DMS53 (cell line): ENCODE measurements at regions not wholly inside any gene's neighbourhood (a gene's known extent, or its start where the extent isn't known, plus 50 kb on each side); places are given as distances from the start of the nearest gene placed in this dataset.
"Not testable (repeated sequence)": the region's sequence is repeated elsewhere in the genome, so short reads cannot be mapped to it uniquely, and the experiment has no call there.

Experiments used
- DNase-seq: peaks from one replicate; lab custom pipeline; 2025; lab: John Stamatoyannopoulos, UW

DNA sequence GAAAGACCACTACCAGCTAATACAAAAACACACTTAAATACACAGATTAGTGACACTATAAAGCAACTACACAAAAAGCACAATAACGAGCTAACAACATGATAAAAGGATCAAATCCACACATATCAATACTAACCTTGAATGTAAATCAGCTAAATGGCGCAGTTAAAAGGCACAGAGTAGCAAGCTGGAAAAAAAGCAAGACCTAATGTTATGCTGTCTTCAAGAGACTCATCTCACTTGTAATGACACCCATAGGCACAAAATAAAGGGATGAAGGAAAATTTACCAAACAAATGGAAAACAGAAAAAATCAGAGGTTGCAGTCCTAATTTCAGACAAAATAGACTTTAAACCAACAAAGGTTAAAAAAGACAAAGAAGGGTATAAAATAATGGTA, 86.3 kb downstream of the NUS1 start:
- DNase-seq, result no peak

DNA sequence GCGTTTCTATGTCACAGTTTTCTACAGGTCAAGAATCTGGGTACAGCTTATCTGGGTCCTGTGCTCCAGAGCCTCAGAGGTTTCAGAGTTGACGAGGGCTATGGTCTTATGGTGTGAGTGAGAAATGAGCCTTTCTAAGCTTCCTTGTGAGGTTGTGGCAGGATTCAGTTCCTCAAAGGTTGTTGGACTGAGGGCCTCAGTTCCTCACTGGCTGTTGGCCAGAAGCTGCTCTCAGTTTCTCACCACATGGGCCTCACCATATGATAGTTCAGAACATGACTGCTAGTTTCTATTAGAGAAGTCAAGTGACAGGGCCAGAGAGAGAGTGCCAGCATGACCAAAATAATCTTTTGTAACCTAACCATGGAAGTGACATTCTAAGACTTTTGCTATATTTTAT, 96.1 kb downstream of the NUS1 start:
- no peak for DNase-seq

- DNase-seq, result peak; percentile 3
These were observed 101.2 kb downstream of the NUS1 start for GRCh38 chr6:117776441-117776840.

- no peak for DNase-seq
These were observed 106.3 kb downstream of the NUS1 start for GRCh38 chr6:117781550-117781949.

GRCh38 chr6:117783279-117783678, 108.0 kb downstream of the NUS1 start:
- peak; percentile 1 for DNase-seq

DNA sequence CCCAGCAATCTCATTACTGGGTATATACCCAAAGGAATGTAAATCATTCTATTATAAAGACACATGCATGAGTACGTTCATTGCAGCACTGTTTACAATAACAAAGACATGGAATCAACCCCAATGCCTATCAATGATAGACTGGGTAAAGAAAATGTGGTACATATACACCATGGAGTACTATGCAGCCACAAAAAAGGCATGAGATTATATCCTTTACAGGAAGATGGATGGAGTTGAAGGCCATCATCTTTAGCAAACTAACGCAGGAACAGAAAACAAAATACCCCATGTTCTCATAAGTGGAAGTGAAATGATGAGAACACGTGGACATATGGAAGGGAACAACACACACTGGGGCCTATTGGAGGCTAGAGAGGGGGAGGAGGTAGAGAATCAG, 115.7 kb downstream of the NUS1 start:
- DNase-seq, result no peak

DNA sequence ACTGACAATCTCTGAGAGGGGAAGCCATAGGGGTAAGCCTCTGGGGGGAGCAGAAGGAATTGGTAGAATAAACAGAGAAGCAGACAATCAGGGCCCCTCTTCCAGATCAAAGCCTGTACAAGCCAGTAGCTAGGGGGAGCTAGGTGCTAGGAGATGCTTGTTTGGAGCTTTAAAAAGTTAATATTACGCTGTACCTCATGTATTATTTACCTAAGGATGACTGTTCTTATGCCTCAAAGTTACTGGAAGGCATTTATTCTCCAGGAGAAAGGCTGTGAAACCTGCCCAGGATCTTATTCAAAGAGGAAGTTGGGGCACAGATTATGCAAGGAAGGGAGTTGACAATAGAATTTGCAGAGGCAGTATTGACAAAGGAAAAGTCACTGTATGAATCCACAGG, 111.8 kb upstream of the SLC35F1 start:
- DNase-seq, result peak; percentile 8

GRCh38 chr6:117798819-117799218, 108.2 kb upstream of the SLC35F1 start:
- DNase-seq, result not testable (repeated sequence)

GRCh38 chr6:117810269-117810668, 96.8 kb upstream of the SLC35F1 start:
- DNase-seq, result no peak

- DNase-seq, result no peak
These were observed 89.6 kb upstream of the SLC35F1 start for GRCh38 chr6:117817499-117817898.

DNA sequence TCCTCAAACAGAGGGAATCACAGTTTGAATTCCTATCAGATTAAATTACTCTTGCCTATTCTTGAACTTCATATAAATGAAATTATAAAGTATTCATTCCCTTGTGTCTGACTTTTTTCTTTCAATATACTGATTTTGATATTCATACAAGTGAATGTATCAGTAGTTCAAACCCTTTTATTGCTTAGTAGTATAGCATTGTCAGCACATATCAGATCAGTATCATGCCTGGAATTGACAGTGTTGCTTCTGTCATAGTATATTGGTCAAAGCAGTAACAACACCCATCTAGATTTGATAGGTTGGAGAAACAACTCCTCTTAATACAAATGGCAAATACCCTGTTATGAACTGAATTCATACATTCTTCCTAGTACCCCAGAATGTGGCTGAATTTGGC, 89.1 kb upstream of the SLC35F1 start:
- no peak for DNase-seq

DNA sequence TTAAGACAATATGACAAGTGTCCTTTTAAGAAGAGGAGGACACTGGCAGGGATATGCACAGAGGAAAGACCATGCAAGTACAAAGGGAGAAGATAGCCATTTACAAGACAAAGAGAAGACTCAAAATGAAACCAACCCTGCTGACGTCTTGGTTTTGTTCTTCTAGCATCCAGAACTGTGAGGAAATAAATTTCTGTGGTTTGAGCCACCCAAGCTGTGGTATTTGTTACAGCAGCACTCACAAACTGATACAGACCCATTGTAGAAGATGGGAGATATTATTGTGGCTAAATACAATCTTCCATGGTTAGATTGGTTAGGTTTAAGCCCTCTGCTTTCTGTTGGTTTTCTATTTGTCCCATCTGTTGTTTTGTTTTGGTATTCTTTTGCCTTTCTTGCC, 88.6 kb upstream of the SLC35F1 start:
- no peak for DNase-seq

DNA sequence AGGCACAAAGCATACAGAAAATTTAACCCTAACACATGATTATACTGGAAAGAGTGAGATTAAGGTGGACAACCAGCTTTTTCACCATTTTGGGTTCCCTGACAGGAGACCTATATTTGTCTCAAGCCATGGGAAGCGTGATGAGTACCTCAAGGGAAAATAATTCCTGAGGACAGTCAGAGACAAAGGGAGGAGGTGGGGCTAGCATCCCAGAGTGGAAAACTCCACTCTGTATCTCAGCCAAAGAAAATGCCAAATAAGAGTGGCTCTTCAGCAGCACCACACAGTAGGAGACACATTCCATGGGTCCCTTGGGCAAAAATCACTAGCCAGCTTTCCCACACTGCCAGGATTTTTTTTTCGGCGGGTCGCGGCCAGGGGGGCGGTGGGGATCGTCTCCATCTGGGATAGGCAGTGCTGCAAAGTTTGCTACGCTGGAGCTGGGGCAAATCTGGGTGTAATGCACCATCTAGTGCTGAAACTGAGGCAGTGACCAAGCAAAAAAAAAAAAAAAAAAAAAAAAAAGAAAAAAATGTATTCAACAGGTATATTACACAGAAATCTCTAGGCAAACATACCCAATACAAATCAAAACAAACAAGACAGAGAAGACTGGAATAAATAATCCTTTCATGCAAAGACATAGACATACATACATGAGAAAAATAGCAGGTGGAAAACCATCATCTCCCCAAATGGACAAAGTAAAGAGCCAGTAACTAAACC, 77.3 kb upstream of the SLC35F1 start:
- DNase-seq, result peak; percentile 77

GRCh38 chr6:117837261-117837660, 69.8 kb upstream of the SLC35F1 start:
- DNase-seq, result no peak

GRCh38 chr6:117840541-117840983, 66.5 kb upstream of the SLC35F1 start:
- DNase-seq, result peak; percentile 81

DNA sequence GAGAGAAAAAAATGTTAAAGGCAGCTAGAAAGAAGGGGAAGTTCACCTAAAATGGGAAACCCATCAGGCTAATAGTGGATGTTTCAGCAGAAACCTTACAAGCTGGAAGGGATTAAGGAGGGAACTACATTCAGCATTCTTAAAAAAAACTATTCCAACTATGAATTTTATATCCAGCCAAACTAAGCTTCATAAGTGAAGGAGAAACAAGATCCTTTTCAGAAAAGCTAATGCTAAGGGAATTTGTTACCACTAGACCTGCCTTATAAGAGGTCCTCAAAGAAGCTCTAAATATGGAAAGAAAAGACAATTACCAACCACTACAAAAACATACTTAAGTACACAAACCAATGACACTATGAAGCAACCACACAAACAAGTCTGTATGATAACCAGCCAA, 59.2 kb upstream of the SLC35F1 start:
- DNase-seq, result no peak

GRCh38 chr6:117849087-117849486, 58.0 kb upstream of the SLC35F1 start:
- no peak for DNase-seq
